ENCODE measurements at regions not wholly inside any gene's neighbourhood (a gene's known extent, or its start where the extent isn't known, plus 50 kb on each side); places are given as distances from the start of the nearest gene placed in this dataset.
A peak's percentile ranks its signal among the peaks of the same experiment; 100 is the strongest.

- H3K27ac ChIP-seq, result no peak overlapping the region
- TF ChIP-seq CTCF (conservative IDR thresholded peaks at IDR 0.05) (no peak), ZFX (IDR thresholded peaks at IDR 0.05) (no peak)
Measured at GRCh38 chr4:112752061-112752460, 115.1 kb downstream of the LARP7 start.

DNA sequence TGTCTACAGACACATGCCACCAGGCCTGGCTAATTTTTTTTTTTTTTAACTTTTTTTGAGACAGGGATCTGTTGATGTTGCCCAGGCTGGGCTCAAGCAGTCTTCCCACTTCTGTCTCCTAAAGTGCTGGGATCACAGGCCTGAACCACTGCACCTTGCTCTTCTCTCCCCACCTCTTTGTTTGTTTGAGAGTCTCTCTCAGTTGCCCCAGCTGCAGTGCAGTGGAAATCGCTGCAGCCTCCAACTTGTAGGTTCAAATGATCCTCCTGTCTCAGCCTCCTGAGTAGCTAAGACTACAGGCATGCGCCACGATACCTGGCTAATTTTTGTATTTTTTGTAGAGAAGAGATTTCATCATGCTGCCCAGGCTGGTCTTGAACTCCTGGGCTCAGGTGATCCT lies 115.6 kb downstream of the LARP7 start:
- no peak for TF ChIP-seq ZFX (IDR thresholded peaks at IDR 0.05)
- H3K27ac ChIP-seq, result no peak overlapping the region

- H3K27ac ChIP-seq, result no peak overlapping the region
- TF ChIP-seq ZFX (IDR thresholded peaks at IDR 0.05) (no peak), CTCF (conservative IDR thresholded peaks at IDR 0.05) (no peak)
Measured at GRCh38 chr4:112753333-112753732, 116.4 kb downstream of the LARP7 start.

DNA sequence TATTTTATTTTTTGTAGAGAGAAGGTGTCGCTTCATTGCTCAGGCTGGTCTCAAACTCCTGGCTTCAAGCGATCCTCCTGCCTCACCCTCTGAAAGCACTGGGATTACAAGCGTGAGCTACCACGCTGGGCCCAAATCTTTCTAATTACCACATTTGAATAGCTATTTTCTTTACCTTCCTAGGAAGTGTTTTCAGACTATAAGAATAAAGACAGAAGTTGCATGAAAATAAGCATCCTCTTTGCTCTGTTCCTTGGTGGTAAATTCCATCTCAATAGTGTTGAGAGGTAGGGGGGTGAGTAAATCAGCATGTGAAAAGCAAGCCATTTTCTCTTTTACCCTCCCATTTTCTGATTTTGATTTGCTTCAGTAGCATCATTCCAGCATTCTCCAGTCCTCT lies 122.4 kb downstream of the LARP7 start:
- no peak overlapping the region for H3K27ac ChIP-seq
- no peak for TF ChIP-seq ZFX (IDR thresholded peaks at IDR 0.05)
- no peak for TF ChIP-seq CTCF (conservative IDR thresholded peaks at IDR 0.05)

DNA sequence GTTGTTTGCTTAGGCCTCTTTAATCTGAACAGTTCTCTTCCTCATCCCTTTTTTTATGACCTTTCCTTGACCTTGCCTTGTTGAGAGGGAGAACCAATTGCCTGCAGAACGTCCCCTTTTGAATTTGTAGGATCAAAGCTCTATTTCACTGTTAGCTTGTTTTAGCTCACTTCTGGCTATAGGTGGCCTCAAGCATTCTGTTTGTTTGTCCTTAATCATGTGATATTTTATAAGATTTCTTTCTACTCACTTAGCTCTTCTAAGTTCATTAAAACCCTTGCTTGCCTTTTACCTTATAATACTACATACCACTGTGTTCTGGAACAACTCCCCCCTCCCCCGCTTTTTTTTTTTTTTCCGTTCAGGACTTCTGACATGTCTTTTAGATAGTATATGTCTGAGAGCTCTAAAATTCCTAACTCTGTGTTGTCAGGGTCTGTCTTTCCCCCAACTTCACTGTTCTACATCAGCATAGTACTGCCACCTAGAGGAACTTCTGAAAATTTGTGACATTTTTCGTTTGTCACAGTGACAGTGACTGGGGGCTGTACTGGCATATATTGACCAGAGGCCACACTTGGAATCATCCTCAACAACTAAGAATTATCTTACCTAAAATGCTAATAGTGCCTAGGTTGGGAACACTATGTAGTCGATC lies 128.5 kb downstream of the LARP7 start:
- TF ChIP-seq ZFX (IDR thresholded peaks at IDR 0.05), result no peak
- TF ChIP-seq CTCF (conservative IDR thresholded peaks at IDR 0.05), result peak; percentile 64
- no peak overlapping the region for H3K27ac ChIP-seq

DNA sequence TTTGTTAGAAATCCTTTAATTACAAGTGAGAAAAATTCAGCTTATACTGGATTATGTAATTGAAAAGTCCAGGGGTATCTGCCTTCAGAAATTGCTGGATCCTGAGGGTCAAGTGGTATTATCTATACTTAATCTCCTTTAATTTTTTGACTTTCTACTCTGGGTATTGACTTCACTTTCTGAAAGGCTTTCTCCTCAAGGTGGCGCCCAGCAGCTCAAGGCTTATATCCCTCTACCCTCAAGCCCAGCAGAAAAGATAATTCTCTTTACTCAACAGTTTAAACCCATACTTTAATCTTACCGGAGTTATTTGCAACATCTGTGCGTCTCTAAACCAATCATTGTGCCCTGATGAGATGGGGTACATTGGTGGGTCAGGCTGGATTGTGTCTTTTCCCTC lies 129.5 kb downstream of the LARP7 start:
- TF ChIP-seq CTCF (conservative IDR thresholded peaks at IDR 0.05) (no peak), ZFX (IDR thresholded peaks at IDR 0.05) (no peak)

GRCh38 chr4:112767386-112767785 lies 130.4 kb downstream of the LARP7 start:
- TF ChIP-seq CTCF (conservative IDR thresholded peaks at IDR 0.05), result no peak
- no peak for TF ChIP-seq ZFX (IDR thresholded peaks at IDR 0.05)

More for the DNA sequence above, 129.5 kb downstream of the LARP7 start:
- no peak overlapping the region for H3K27ac ChIP-seq

GRCh38 chr4:112770114-112770513 lies 133.2 kb downstream of the LARP7 start:
- TF ChIP-seq CTCF (conservative IDR thresholded peaks at IDR 0.05), result no peak
- no peak for TF ChIP-seq ZFX (IDR thresholded peaks at IDR 0.05)

More at GRCh38 chr4:112767386-112767785, 130.4 kb downstream of the LARP7 start:
- no peak overlapping the region for H3K27ac ChIP-seq

More at GRCh38 chr4:112770114-112770513, 133.2 kb downstream of the LARP7 start:
- H3K27ac ChIP-seq, result no peak overlapping the region
